Erythroblast (primary cell): ENCODE measurements at regions not wholly inside any gene's neighbourhood (a gene's known extent, or its start where the extent isn't known, plus 50 kb on each side); places are given as distances from the start of the nearest gene placed in this dataset.

Source experiments
- GATA1 ChIP-seq: IDR thresholded peaks from 2 replicates; pipeline ENCODE4 v1.6.1; 2011; ENCODE audit warnings: low read depth, mild to moderate bottlenecking, control low read depth, low read length, moderate library complexity
- POLR2A ChIP-seq: IDR thresholded peaks from 2 replicates; pipeline ENCODE4 v1.6.1; 2011; ENCODE audit warnings: mild to moderate bottlenecking, low read length

GRCh38 chr3:41111011-41111410 is 88.3 kb upstream of the CTNNB1 start:
- TF ChIP-seq POLR2A (no peak), GATA1 (no peak)
